ENCODE measurements at regions not wholly inside any gene's neighbourhood (a gene's known extent, or its start where the extent isn't known, plus 50 kb on each side); places are given as distances from the start of the nearest gene placed in this dataset.
"Not testable (repeated sequence)": the region's sequence is repeated elsewhere in the genome, so short reads cannot be mapped to it uniquely, and the experiment has no call there.

- Histone ChIP-seq H2AFZ (ENCODE audit: low read depth, low read length) (no peak overlapping the region), H4K20me1 (ENCODE audit: insufficient read depth) (no peaks in the 10 kb centered on the region), H3F3A (ENCODE audit: insufficient read depth, low read length, poor library complexity, severe bottlenecking) (no peaks in the 10 kb centered on the region), H3K79me2 (replicated peaks; ENCODE audit: insufficient read depth, low read length) (no peaks in the 10 kb centered on the region), H3K4me2 (ENCODE audit: low read length) (no peak overlapping the region), H3K36me3 (ENCODE audit: insufficient read depth, low read length) (no peaks in the 10 kb centered on the region), H3K9me2 (ENCODE audit: insufficient read depth, low read length) (no peaks in the 10 kb centered on the region), H3K27ac (ENCODE audit: low read length) (no peak overlapping the region), H3K9ac (ENCODE audit: low read length) (no peak overlapping the region), H3K9me3 (ENCODE audit: low read length) (no peaks in the 10 kb centered on the region), H3K4me3 (ENCODE audit: low read length) (no peak overlapping the region), H3K27me3 (ENCODE audit: insufficient read depth, low read depth, low read length) (no peaks in the 10 kb centered on the region)
- TF ChIP-seq SMC3 (conservative IDR thresholded peaks at IDR 0.05; ENCODE audit: poor library complexity) (no peak), CTCF (IDR thresholded peaks at IDR 0.05; ENCODE audit: poor library complexity, severe bottlenecking) (no peak), TAF1 (IDR thresholded peaks at IDR 0.05; ENCODE audit: low read depth) (no peak), MXI1 (conservative IDR thresholded peaks at IDR 0.05; ENCODE audit: poor library complexity, severe bottlenecking) (no peak), POLR2AphosphoS5 (IDR thresholded peaks at IDR 0.05) (no peak), EP300 (conservative IDR thresholded peaks at IDR 0.05; ENCODE audit: poor library complexity, severe bottlenecking) (no peak), EZH2 (IDR thresholded peaks at IDR 0.05; ENCODE audit: borderline replicate concordance, insufficient read depth, low read length, poor library complexity, severe bottlenecking) (no peak), RAD21 (conservative IDR thresholded peaks at IDR 0.05) (no peak), REST (IDR thresholded peaks at IDR 0.05; ENCODE audit: borderline replicate concordance) (no peak)
Measured at GRCh38 chr1:831522-831921, 92.2 kb upstream of the SAMD11 start.

- Histone ChIP-seq H3K4me3 (ENCODE audit: low read length) (no peak overlapping the region), H3K27ac (ENCODE audit: low read length) (no peak overlapping the region), H3K27me3 (ENCODE audit: insufficient read depth, low read depth, low read length) (no peaks in the 10 kb centered on the region), H3K79me2 (replicated peaks; ENCODE audit: insufficient read depth, low read length) (no peaks in the 10 kb centered on the region), H3F3A (ENCODE audit: insufficient read depth, low read length, poor library complexity, severe bottlenecking) (no peaks in the 10 kb centered on the region), H3K9me3 (ENCODE audit: low read length) (no peaks in the 10 kb centered on the region), H3K9me2 (ENCODE audit: insufficient read depth, low read length) (no peaks in the 10 kb centered on the region), H3K9ac (ENCODE audit: low read length) (no peak overlapping the region), H3K36me3 (ENCODE audit: insufficient read depth, low read length) (no peaks in the 10 kb centered on the region), H4K20me1 (ENCODE audit: insufficient read depth) (no peaks in the 10 kb centered on the region), H2AFZ (ENCODE audit: low read depth, low read length) (no peak overlapping the region), H3K4me2 (ENCODE audit: low read length) (no peak overlapping the region)
- TF ChIP-seq MXI1 (conservative IDR thresholded peaks at IDR 0.05; ENCODE audit: poor library complexity, severe bottlenecking) (no peak), REST (IDR thresholded peaks at IDR 0.05; ENCODE audit: borderline replicate concordance) (no peak), EZH2 (IDR thresholded peaks at IDR 0.05; ENCODE audit: borderline replicate concordance, insufficient read depth, low read length, poor library complexity, severe bottlenecking) (no peak)
Measured at GRCh38 chr1:832136-832535, 91.6 kb upstream of the SAMD11 start.

GRCh38 chr1:833226-833625 lies 90.5 kb upstream of the SAMD11 start:
- H3K4me3 ChIP-seq (ENCODE audit: low read length); H4K20me1 ChIP-seq (ENCODE audit: insufficient read depth); H3K27ac ChIP-seq (ENCODE audit: low read length); H3F3A ChIP-seq (ENCODE audit: insufficient read depth, low read length, poor library complexity, severe bottlenecking); H3K9ac ChIP-seq (ENCODE audit: low read length); H3K79me2 ChIP-seq (replicated peaks; ENCODE audit: insufficient read depth, low read length); H3K4me2 ChIP-seq (ENCODE audit: low read length); H3K9me3 ChIP-seq (ENCODE audit: low read length); H3K27me3 ChIP-seq (ENCODE audit: insufficient read depth, low read depth, low read length); H3K9me2 ChIP-seq (ENCODE audit: insufficient read depth, low read length); H2AFZ ChIP-seq (ENCODE audit: low read depth, low read length); H3K36me3 ChIP-seq (ENCODE audit: insufficient read depth, low read length): not testable (repeated sequence)

GRCh38 chr1:835509-835908 lies 88.2 kb upstream of the SAMD11 start:
- H3K27ac ChIP-seq (ENCODE audit: low read length); H3K79me2 ChIP-seq (replicated peaks; ENCODE audit: insufficient read depth, low read length); H4K20me1 ChIP-seq (ENCODE audit: insufficient read depth); H3F3A ChIP-seq (ENCODE audit: insufficient read depth, low read length, poor library complexity, severe bottlenecking); H3K4me2 ChIP-seq (ENCODE audit: low read length); H3K9ac ChIP-seq (ENCODE audit: low read length); H3K27me3 ChIP-seq (ENCODE audit: insufficient read depth, low read depth, low read length); H3K9me3 ChIP-seq (ENCODE audit: low read length); H2AFZ ChIP-seq (ENCODE audit: low read depth, low read length); H3K9me2 ChIP-seq (ENCODE audit: insufficient read depth, low read length); H3K36me3 ChIP-seq (ENCODE audit: insufficient read depth, low read length); H3K4me3 ChIP-seq (ENCODE audit: low read length): not testable (repeated sequence)

Measured in neural cell (in vitro differentiated cells).